GM21786 (cell line): ENCODE measurements at regions not wholly inside any gene's neighbourhood (a gene's known extent, or its start where the extent isn't known, plus 50 kb on each side); places are given as distances from the start of the nearest gene placed in this dataset.
"Not testable (repeated sequence)": the region's sequence is repeated elsewhere in the genome, so short reads cannot be mapped to it uniquely, and the experiment has no call there.

Source experiments
- ATAC-seq: cut with Tn5 transposase; IDR thresholded peaks from one replicate; pipeline ENCODE4 v1.9.1; 2021; ENCODE audit not compliant: unreplicated experiment

GRCh38 chr20:22529150-22530019, 55.0 kb downstream of the FOXA2 start:
- ATAC-seq, result no peak

- no peak for ATAC-seq
Measured at GRCh38 chr20:22526512-22527012, 57.8 kb downstream of the FOXA2 start.

- no peak for ATAC-seq
Measured at GRCh38 chr20:22525821-22526220, 58.6 kb downstream of the FOXA2 start.

- ATAC-seq, result no peak
Measured at GRCh38 chr20:22525069-22525820, 59.1 kb downstream of the FOXA2 start.

GRCh38 chr20:22524393-22525015, 59.9 kb downstream of the FOXA2 start:
- ATAC-seq, result no peak

- no peak for ATAC-seq
Measured at GRCh38 chr20:22523499-22524392, 60.6 kb downstream of the FOXA2 start.

- no peak for ATAC-seq
Measured at GRCh38 chr20:22523128-22523498, 61.3 kb downstream of the FOXA2 start.

- no peak for ATAC-seq
Measured at GRCh38 chr20:22522701-22523100, 61.7 kb downstream of the FOXA2 start.

GRCh38 chr20:22521940-22522339, 62.4 kb downstream of the FOXA2 start:
- ATAC-seq, result not testable (repeated sequence)

GRCh38 chr20:22520381-22520780, 64.0 kb downstream of the FOXA2 start:
- no peak for ATAC-seq

- ATAC-seq, result no peak
Measured at GRCh38 chr20:22515264-22515663, 69.1 kb downstream of the FOXA2 start.

- no peak for ATAC-seq
Measured at GRCh38 chr20:22513574-22513973, 70.8 kb downstream of the FOXA2 start.

- ATAC-seq, result no peak
Measured at GRCh38 chr20:22512911-22513489, 71.4 kb downstream of the FOXA2 start.

- ATAC-seq, result no peak
Measured at GRCh38 chr20:22511943-22512910, 72.1 kb downstream of the FOXA2 start.

- no peak for ATAC-seq
Measured at GRCh38 chr20:22509843-22510147, 74.6 kb downstream of the FOXA2 start.

- ATAC-seq, result no peak
Measured at GRCh38 chr20:22509090-22509842, 75.1 kb downstream of the FOXA2 start.

- no peak for ATAC-seq
Measured at GRCh38 chr20:22508426-22508825, 75.9 kb downstream of the FOXA2 start.

GRCh38 chr20:22507240-22507961, 77.0 kb downstream of the FOXA2 start:
- no peak for ATAC-seq
